ENCODE measurements at regions not wholly inside any gene's neighbourhood (a gene's known extent, or its start where the extent isn't known, plus 50 kb on each side); places are given as distances from the start of the nearest gene placed in this dataset.

GRCh38 chr18:34990597-34990996 is 50.6 kb upstream of the MAPRE2 start:
- TF ChIP-seq CTCF (IDR thresholded peaks at IDR 0.05; ENCODE audit: insufficient read depth, low read length), result no peak
- no peak for TF ChIP-seq GABPA (IDR thresholded peaks at IDR 0.05; ENCODE audit: low read depth)

All from HL-60 (cell line).